Suprapubic skin (tissue), 4 donors: ENCODE measurements at regions not wholly inside any gene's neighbourhood (a gene's known extent, or its start where the extent isn't known, plus 50 kb on each side); places are given as distances from the start of the nearest gene placed in this dataset.

Experiments
- DNase-seq, 2 donors: peaks; one replicate each; pipeline ENCODE4 v3.0.0-alpha.2; 2019; ENCODE audit warnings: low spot score in 2 of 2
- H3K27ac ChIP-seq: fragments of 200-600 bp; sonication (generic); one replicate; pipeline ENCODE4 v1.5.1; 2019
- H3K27me3 ChIP-seq: fragments of 200-600 bp; sonication (generic); one replicate; pipeline ENCODE4 v1.5.1; 2019
- H3K36me3 ChIP-seq: fragments of 200-600 bp; sonication (generic); one replicate; pipeline ENCODE4 v1.5.1; 2019
- H3K4me1 ChIP-seq: fragments of 200-600 bp; sonication (generic); one replicate; pipeline ENCODE4 v1.5.1; 2019
- H3K4me3 ChIP-seq: fragments of 200-600 bp; sonication (generic); one replicate; pipeline ENCODE4 v1.5.1; 2019; ENCODE audit warnings: mild to moderate bottlenecking
- H3K9me3 ChIP-seq: fragments of 200-600 bp; sonication (generic); one replicate; pipeline ENCODE4 v1.5.1; 2019
- EP300 ChIP-seq: sonication (generic); formaldehyde crosslinking; IDR thresholded peaks from one replicate; pipeline ENCODE4 v1.6.1; 2017; ENCODE audit warnings: antibody characterized with exemption
- POLR2A ChIP-seq, 2 donors: fragments of 450-650 bp; IDR thresholded peaks; one replicate each; pipeline ENCODE4 v1.6.1; 2017; ENCODE audit warnings: antibody characterized with exemption in 2 of 2, mild to moderate bottlenecking in 2 of 2, moderate library complexity in 2 of 2
- POLR2AphosphoS5 ChIP-seq, 3 donors: sonication (generic); formaldehyde crosslinking; IDR thresholded peaks; one replicate each; pipeline ENCODE4 v1.6.1; 2017; ENCODE audit warnings: antibody characterized with exemption in 3 of 3
- WGBS: methylation state at CpG from one replicate; pipeline ENCODE4 v1.1.5; 2018; 5-methylcytosine and 5-hydroxymethylcytosine counted together
- TF ChIP-seq, protein P1 (sequence below), 2 donors: fragments of 200-600 bp in 1 of 2; fragments of 450-650 bp in 1 of 2; sonication (generic) in 1 of 2; IDR thresholded peaks; one replicate each; pipeline ENCODE4 v1.5.1; 2016 to 2019; ENCODE audit warnings: antibody characterized with exemption in 2 of 2, mild to moderate bottlenecking in 1 of 2, moderate library complexity in 1 of 2

DNA sequence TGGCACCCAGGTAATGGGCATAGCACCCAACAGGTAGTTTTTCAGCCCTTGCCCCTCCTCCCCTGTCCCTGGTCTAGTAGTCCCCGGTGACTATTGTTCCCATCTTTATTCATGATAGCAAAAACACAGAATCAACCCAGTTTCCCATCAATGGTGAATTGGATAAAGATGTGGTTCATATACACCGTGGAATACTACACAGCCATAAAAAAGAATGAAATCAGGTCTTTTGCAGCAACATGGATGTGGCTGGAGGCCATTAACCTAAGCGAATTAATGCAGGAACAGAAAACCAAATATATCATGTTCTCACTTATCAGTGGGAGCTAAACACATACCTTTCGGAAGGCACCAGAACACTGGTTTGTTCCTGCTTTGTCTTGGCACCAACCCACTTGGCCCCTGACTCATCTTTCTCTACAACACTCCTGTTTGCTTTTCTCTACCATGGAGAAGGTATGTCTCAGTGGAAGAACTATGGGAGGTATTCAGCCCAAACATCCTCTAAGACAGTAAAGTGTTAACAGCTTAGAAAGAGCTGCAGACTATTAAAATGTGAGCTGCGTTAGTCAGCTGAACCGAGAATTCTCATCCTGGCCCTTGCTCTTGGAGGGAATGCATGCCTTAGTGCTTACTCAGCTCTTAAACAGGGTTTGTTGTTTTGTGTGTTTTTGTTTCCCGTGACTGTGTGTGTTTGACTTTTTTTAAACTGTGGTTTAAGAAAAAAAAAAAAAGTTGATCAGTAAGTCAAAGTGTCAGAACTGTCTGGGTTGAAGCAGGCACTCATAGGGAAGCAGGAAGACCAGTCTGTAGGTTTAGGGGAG lies 203.0 kb downstream of the TOMM20 start:
- H3K9me3 ChIP-seq: no peaks in the 10 kb centered on the region
- H3K27me3 ChIP-seq: no peaks in the 10 kb centered on the region
- H3K4me3 ChIP-seq: no peak overlapping the region
- peak in 1 of 2 donors; percentile 20 for DNase-seq
- H3K27ac ChIP-seq: peak overlapping the region; percentile 56
- peaks cover 21% of the 10 kb centered on the region for H3K4me1 ChIP-seq
- H3K36me3 ChIP-seq: no peaks in the 10 kb centered on the region
- TF ChIP-seq EP300 (no peak), POLR2AphosphoS5 (IDR thresholded peaks at IDR 0.05) (no peak), POLR2A (IDR thresholded peaks at IDR 0.05) (no peak)
- TF ChIP-seq, protein P1, sequence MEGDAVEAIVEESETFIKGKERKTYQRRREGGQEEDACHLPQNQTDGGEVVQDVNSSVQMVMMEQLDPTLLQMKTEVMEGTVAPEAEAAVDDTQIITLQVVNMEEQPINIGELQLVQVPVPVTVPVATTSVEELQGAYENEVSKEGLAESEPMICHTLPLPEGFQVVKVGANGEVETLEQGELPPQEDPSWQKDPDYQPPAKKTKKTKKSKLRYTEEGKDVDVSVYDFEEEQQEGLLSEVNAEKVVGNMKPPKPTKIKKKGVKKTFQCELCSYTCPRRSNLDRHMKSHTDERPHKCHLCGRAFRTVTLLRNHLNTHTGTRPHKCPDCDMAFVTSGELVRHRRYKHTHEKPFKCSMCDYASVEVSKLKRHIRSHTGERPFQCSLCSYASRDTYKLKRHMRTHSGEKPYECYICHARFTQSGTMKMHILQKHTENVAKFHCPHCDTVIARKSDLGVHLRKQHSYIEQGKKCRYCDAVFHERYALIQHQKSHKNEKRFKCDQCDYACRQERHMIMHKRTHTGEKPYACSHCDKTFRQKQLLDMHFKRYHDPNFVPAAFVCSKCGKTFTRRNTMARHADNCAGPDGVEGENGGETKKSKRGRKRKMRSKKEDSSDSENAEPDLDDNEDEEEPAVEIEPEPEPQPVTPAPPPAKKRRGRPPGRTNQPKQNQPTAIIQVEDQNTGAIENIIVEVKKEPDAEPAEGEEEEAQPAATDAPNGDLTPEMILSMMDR (IDR thresholded peaks at IDR 0.05): no peak
- 50% methylated on average over 7 of the region's 7 CpGs for WGBS

DNA sequence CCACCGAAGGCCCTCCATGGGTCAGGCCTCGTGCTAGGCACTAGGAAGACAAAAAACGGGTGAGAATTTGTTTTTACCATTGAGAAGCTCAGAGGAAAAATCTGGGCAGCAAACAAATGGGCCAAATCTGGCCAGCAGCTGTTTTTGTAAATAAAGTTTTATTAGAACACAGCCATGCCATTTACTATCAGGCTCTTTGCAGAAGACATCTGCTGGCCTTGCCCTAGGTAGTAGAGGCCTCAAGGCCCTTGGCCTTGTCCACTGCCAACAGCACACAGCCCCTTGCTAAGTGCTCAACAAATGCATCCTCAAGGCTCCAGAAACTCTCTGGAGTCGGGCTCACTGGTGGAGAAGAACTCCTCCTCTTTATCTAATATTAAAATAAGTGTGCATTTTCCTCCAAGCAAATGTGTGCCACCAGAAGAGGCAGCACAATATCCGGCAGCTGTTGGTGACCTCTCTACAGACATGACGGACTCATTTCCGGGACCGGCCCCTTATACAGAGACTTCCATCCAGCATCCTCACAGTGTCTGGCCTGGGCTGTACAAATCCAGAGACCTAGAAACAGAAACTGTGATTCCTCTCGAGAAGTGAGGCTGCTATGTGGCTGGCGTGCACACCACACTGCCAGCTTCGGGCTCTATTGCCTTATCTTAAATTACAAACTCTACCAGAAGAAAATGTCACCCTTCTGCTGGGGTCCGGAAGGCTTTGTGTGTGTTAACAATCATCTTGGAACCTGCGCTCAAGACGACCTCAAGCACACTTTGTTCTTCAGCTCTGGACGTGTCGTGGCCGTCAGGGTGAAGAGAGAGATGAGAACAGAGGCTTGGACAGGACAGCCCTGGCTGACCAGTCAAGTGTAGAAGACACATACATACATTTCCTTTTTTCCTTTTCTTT lies 203.9 kb downstream of the TOMM20 start:
- H3K4me1 ChIP-seq: peaks cover 21% of the 10 kb centered on the region
- DNase-seq: peak in 1 of 2 donors; percentile 49
- TF ChIP-seq POLR2AphosphoS5 (IDR thresholded peaks at IDR 0.05): no peak
- no peak for TF ChIP-seq EP300
- TF ChIP-seq POLR2A (IDR thresholded peaks at IDR 0.05): no peak
- TF ChIP-seq, protein P1 (IDR thresholded peaks at IDR 0.05): no peak

DNA sequence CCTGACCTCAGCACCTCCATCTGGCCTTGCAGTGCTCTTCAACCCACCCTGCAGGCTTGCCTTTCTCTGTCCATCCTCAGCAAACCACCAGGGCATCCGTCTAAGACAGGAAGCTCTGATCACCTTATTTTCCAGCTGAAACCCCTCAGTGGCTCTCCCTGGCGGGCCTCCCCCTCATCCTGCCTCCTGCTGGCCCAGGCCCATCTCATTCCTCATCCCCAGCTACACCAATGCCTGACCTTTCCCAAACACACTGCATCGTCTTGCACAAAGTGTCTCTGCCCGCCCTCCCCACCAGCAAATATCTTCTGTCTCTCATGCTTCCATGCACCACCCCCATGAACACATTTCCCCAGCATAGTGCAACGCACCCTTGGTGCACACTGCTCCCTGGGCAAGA lies 205.0 kb downstream of the TOMM20 start:
- Histone ChIP-seq H3K27me3 (no peaks in the 10 kb centered on the region), H3K4me3 (no peak overlapping the region), H3K27ac (no peak overlapping the region), H3K9me3 (no peaks in the 10 kb centered on the region), H3K4me1 (peaks cover 31% of the 10 kb centered on the region), H3K36me3 (no peaks in the 10 kb centered on the region)
- peak in 1 of 2 donors; percentile 23 for DNase-seq
- WGBS: 92% methylated on average over 5 of the region's 5 CpGs
- TF ChIP-seq POLR2AphosphoS5 (IDR thresholded peaks at IDR 0.05): no peak
- TF ChIP-seq, protein P1 (IDR thresholded peaks at IDR 0.05): no peak
- no peak for TF ChIP-seq EP300
- TF ChIP-seq POLR2A (IDR thresholded peaks at IDR 0.05): no peak

More for the DNA sequence above, 203.9 kb downstream of the TOMM20 start:
- Histone ChIP-seq H3K27me3 (no peaks in the 10 kb centered on the region), H3K9me3 (no peaks in the 10 kb centered on the region), H3K27ac (peak overlapping the region; percentile 42), H3K36me3 (no peaks in the 10 kb centered on the region), H3K4me3 (no peak overlapping the region)
- WGBS: 77% methylated on average over 17 of the region's 17 CpGs

DNA sequence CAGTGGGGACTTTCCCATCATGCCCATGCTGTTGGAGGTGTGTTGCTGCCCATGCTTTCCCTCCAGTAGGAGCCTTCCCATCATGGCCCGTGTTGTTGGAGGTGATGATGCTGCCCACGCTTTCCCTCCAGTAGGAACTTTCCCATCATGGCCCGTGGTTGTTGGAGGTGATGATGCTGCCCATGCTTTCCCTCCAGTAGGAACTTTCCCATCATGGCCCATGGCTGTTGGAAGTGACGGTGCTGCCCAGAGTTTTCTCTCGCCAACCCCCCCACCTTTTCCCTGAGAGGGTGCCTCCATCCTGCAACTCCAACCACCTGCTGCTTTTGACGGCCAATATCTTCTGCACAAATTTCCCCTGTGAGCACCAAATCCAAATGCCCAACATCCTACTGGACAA lies 205.7 kb downstream of the TOMM20 start:
- peak in 1 of 2 donors; percentile 48 for DNase-seq
- Histone ChIP-seq H3K27ac (no peak overlapping the region), H3K27me3 (no peaks in the 10 kb centered on the region), H3K4me1 (peaks cover 37% of the 10 kb centered on the region), H3K36me3 (no peaks in the 10 kb centered on the region), H3K4me3 (no peak overlapping the region), H3K9me3 (no peaks in the 10 kb centered on the region)
- TF ChIP-seq POLR2A (IDR thresholded peaks at IDR 0.05) (no peak), EP300 (no peak), POLR2AphosphoS5 (IDR thresholded peaks at IDR 0.05) (no peak)
- TF ChIP-seq, protein P1 (IDR thresholded peaks at IDR 0.05): no peak
- 89% methylated on average over 6 of the region's 6 CpGs for WGBS
